Hepatocyte (in vitro differentiated cells): ENCODE measurements at regions not wholly inside any gene's neighbourhood (a gene's known extent, or its start where the extent isn't known, plus 50 kb on each side); places are given as distances from the start of the nearest gene placed in this dataset.
"Not testable (repeated sequence)": the region's sequence is repeated elsewhere in the genome, so short reads cannot be mapped to it uniquely, and the experiment has no call there.

Experiments
- DNase-seq: peaks from one replicate; pipeline ENCODE4 v3.0.0-alpha.2; 2016; ENCODE audit warnings: low spot score
- H2AFZ ChIP-seq: fragments of 200-600 bp; sonication (generic); 2 replicates; pipeline ENCODE4 v1.6.0; 2016; ENCODE audit warnings: antibody characterized with exemption, mild to moderate bottlenecking
- H3K27ac ChIP-seq: fragments of 200-600 bp; sonication (generic); 2 replicates; pipeline ENCODE4 v1.5.1; 2016; ENCODE audit warnings: mild to moderate bottlenecking
- H3K27me3 ChIP-seq: fragments of 200-600 bp; sonication (generic); 2 replicates; pipeline ENCODE4 v1.6.1; 2016
- H3K36me3 ChIP-seq: fragments of 200-600 bp; sonication (generic); replicated peaks from 2 replicates; pipeline ENCODE4 v1.5.1; 2016; ENCODE audit warnings: low read depth; ENCODE audit not compliant: insufficient read depth
- H3K4me1 ChIP-seq: fragments of 200-600 bp; sonication (generic); 2 replicates; pipeline ENCODE4 v1.5.1; 2016; ENCODE audit warnings: mild to moderate bottlenecking, moderate library complexity; ENCODE audit not compliant: insufficient read depth
- H3K4me2 ChIP-seq: fragments of 200-600 bp; sonication (generic); 2 replicates; pipeline ENCODE4 v1.6.0; 2016
- H3K4me3 ChIP-seq: fragments of 200-600 bp; sonication (generic); 2 replicates; pipeline ENCODE4 v1.5.1; 2016; ENCODE audit warnings: mild to moderate bottlenecking
- H3K79me2 ChIP-seq: fragments of 200-600 bp; sonication (generic); 2 replicates; pipeline ENCODE4 v1.6.0; 2017; ENCODE audit warnings: mild to moderate bottlenecking
- H3K9me2 ChIP-seq: fragments of 200-600 bp; sonication (generic); replicated peaks from 2 replicates; pipeline ENCODE4 v1.6.0; 2017; ENCODE audit warnings: mild to moderate bottlenecking; ENCODE audit not compliant: insufficient read depth
- H3K9me3 ChIP-seq: fragments of 200-600 bp; sonication (generic); 2 replicates; pipeline ENCODE4 v1.5.1; 2016; ENCODE audit warnings: low read depth, mild to moderate bottlenecking
- H4K20me1 ChIP-seq: fragments of 200-600 bp; sonication (generic); 2 replicates; pipeline ENCODE4 v1.6.0; 2016; ENCODE audit warnings: mild to moderate bottlenecking; ENCODE audit not compliant: insufficient read depth, poor library complexity, severe bottlenecking
- EZH2 ChIP-seq: fragments of 200-600 bp; sonication (generic); IDR thresholded peaks from 2 replicates; pipeline ENCODE4 v1.6.1; 2016; ENCODE audit warnings: antibody characterized with exemption, mild to moderate bottlenecking, borderline replicate concordance
- EZH2phosphoT487 ChIP-seq: fragments of 200-600 bp; sonication (generic); IDR thresholded peaks from one replicate; pipeline ENCODE4 v1.6.1; 2018; ENCODE audit warnings: antibody characterized with exemption, mild to moderate bottlenecking, low read depth, moderate library complexity; ENCODE audit not compliant: unreplicated experiment, severe bottlenecking
- WGBS: methylation state at CpG from one replicate; pipeline ENCODE4 v1.1.6; 2016; ENCODE audit warnings: low lambda C conversion rate; ENCODE audit errors: missing lambda C conversion rate; 5-methylcytosine and 5-hydroxymethylcytosine counted together
- TF ChIP-seq, protein P1 (sequence below): fragments of 200-600 bp; sonication (generic); IDR thresholded peaks from 2 replicates; pipeline ENCODE4 v1.5.1; 2016; ENCODE audit warnings: antibody characterized with exemption, mild to moderate bottlenecking; ENCODE audit not compliant: poor library complexity

DNA sequence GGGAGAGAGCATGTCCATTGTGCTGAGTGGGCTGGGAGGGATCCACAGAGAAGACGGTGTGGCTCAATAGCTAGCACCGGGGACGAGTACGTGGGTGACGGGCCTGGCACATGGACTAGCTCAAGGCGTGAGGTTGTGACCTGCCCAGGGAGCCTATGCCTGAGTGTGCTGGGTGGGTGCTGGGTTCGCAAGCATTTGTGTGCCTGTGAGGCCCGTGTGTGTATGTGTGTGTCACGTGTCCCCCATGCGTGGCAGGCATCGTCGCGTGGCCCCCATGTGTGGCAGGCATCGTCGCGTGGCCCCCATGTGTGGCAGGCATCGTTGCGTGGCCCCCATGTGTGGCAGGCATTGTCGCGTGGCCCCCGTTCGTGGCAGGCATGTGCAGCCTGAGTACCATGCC is 109.2 kb downstream of the TMEM121 start:
- no peak for DNase-seq
- Histone ChIP-seq H3K4me3 (no peak overlapping the region), H3K4me2 (no peak overlapping the region), H3K9me2 (no peaks in the 10 kb centered on the region), H2AFZ (no peak overlapping the region), H3K4me1 (no peaks in the 10 kb centered on the region), H3K36me3 (no peaks in the 10 kb centered on the region), H3K9me3 (no peaks in the 10 kb centered on the region), H3K27me3 (no peaks in the 10 kb centered on the region), H3K79me2 (no peaks in the 10 kb centered on the region), H3K27ac (no peak overlapping the region), H4K20me1 (no peaks in the 10 kb centered on the region)
- TF ChIP-seq EZH2 (no peak), EZH2phosphoT487 (no peak)
- TF ChIP-seq, protein P1, sequence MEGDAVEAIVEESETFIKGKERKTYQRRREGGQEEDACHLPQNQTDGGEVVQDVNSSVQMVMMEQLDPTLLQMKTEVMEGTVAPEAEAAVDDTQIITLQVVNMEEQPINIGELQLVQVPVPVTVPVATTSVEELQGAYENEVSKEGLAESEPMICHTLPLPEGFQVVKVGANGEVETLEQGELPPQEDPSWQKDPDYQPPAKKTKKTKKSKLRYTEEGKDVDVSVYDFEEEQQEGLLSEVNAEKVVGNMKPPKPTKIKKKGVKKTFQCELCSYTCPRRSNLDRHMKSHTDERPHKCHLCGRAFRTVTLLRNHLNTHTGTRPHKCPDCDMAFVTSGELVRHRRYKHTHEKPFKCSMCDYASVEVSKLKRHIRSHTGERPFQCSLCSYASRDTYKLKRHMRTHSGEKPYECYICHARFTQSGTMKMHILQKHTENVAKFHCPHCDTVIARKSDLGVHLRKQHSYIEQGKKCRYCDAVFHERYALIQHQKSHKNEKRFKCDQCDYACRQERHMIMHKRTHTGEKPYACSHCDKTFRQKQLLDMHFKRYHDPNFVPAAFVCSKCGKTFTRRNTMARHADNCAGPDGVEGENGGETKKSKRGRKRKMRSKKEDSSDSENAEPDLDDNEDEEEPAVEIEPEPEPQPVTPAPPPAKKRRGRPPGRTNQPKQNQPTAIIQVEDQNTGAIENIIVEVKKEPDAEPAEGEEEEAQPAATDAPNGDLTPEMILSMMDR, result no peak
- WGBS, result 77% methylated on average over 11 of the region's 22 CpGs

DNA sequence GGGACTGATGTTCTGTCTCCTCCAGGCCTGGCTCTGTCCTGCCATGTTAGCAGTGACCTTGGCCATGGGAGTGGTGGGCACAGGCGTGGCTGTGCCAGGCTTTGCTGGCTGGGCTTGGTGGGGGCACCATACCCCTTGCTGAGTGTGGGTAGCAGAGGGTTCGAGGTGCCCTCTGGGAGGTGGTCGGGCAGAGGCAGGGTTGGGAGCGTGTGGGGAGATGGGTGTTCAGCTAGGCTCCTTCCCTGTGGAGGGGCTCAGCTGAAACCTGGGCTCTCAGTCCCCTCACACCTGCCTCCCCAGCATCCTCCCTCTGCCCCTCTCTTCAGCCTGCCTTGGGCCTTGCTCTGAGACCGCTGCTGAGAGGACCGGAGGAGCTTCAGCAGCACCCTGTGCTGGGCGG is 109.6 kb downstream of the TMEM121 start:
- DNase-seq, H3K9me3 ChIP-seq, H4K20me1 ChIP-seq, H3K27me3 ChIP-seq, H3K36me3 ChIP-seq, H3K9me2 ChIP-seq, H3K4me1 ChIP-seq, H3K4me2 ChIP-seq, H2AFZ ChIP-seq, H3K27ac ChIP-seq, H3K79me2 ChIP-seq, H3K4me3 ChIP-seq: not testable (repeated sequence)
- 60% methylated on average over 4 of the region's 7 CpGs for WGBS

DNA sequence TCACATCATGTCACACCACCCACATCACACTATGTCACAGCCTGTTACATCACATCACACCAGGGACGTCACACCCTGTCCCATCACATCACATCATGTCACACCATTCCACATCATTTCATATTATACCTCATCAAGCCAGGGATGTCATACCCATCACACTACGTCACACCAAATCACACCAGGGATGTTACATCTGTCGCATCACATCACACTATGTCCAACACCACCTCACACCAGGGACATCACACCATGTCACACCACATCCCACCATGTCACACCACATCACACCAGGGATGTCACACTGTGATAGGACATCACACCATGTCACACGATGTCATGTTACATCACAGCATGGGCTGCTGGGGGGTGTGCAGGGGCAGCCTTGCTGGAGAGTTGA is 110.6 kb downstream of the TMEM121 start:
- Histone ChIP-seq H3K4me3 (no peak overlapping the region), H3K27me3 (no peaks in the 10 kb centered on the region), H2AFZ (no peak overlapping the region), H3K79me2 (no peaks in the 10 kb centered on the region), H4K20me1 (no peaks in the 10 kb centered on the region), H3K4me1 (no peaks in the 10 kb centered on the region), H3K27ac (no peak overlapping the region), H3K4me2 (no peak overlapping the region), H3K9me2 (no peaks in the 10 kb centered on the region), H3K9me3 (no peaks in the 10 kb centered on the region), H3K36me3 (no peaks in the 10 kb centered on the region)
- TF ChIP-seq EZH2 (no peak), EZH2phosphoT487 (no peak)
- TF ChIP-seq, protein P1, result no peak
- no peak for DNase-seq
- 88% methylated on average over 3 of the region's 4 CpGs for WGBS

DNA sequence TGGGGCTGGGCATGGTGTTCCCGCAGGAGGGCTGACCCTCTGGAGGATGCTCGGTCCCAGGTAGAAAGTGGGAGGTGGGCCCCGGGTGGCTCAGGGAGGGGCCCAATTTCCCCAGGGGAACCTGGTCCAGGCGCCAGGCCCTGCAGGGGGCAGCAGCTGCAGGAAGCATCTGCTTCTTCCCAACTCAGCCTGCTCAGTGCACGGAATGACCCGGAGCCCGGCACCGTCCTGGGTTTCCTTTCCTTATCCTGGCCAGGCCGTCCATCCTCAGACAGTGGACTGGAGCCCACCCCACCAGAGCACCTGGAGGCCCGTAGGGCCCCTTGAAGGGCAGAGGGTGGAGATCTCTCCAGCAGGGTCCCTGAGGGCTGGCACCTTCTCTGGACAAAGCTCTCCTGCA is 111.0 kb downstream of the TMEM121 start:
- H3K79me2 ChIP-seq, H3K27me3 ChIP-seq, H3K4me2 ChIP-seq, DNase-seq, H3K4me3 ChIP-seq, H4K20me1 ChIP-seq, H3K36me3 ChIP-seq, H2AFZ ChIP-seq, H3K9me3 ChIP-seq, H3K9me2 ChIP-seq, H3K27ac ChIP-seq, H3K4me1 ChIP-seq: not testable (repeated sequence)
- WGBS, result 90% methylated on average over 6 of the region's 10 CpGs

DNA sequence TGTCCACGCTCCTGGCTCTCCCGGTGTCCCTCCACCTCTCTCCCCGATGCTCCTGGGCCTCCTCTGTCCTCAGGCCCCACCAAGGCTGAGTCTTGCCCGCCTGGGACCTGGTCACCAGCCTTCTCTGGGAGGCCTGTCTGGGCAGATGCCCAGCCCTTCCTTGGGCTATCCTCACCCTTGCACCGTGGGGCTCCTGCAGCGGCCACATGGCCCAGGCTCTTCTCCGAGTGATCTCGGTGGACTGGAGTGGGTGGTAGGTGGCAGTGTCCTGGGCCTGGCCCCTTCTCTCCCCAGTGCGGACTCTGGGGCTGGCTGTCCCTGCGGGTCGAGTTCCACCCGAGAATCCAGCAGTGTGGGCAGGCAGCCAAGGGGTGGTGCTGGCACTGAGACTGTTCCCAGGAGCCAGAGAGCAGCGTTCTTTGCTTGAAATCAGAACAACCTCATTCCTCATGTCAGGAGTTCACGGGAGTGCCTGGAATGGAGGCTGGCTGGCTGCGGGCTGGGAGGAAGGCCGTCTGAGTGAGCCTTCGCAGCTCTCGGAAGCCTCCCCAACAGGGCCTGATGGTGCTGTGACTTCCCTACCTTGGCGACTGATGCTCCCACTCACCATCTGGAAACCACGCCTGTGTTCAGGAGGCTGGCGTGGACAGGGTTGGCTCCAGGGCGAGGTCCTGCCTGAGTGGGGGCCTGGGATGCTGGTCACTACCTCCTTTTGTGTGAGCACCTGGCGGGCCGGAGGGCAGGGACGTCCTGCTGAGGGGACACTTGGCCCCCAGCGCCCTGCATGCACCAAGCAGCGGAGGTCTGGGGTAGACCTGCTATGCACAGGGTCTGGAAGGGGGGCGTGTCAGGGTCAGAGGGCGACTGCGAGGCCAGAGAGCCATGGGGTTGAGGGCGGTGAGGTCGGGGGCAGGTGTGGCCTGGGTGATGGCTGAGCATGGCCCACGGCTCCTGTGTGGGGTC is 113.9 kb downstream of the TMEM121 start:
- H2AFZ ChIP-seq, H4K20me1 ChIP-seq, H3K9me2 ChIP-seq, H3K27me3 ChIP-seq, DNase-seq, H3K36me3 ChIP-seq, H3K4me3 ChIP-seq, H3K9me3 ChIP-seq, H3K27ac ChIP-seq, H3K79me2 ChIP-seq, H3K4me1 ChIP-seq, H3K4me2 ChIP-seq: not testable (repeated sequence)
- 82% methylated on average over 22 of the region's 33 CpGs for WGBS
